HUES48 (cell line): ENCODE measurements at regions not wholly inside any gene's neighbourhood (a gene's known extent, or its start where the extent isn't known, plus 50 kb on each side); places are given as distances from the start of the nearest gene placed in this dataset.
"Not testable (repeated sequence)": the region's sequence is repeated elsewhere in the genome, so short reads cannot be mapped to it uniquely, and the experiment has no call there.

Source experiments
- H3K27ac ChIP-seq: one replicate; pipeline ENCODE4 v1.7.0; 2013; ENCODE audit warnings: low read depth, low read length, inconsistent platforms
- H3K27me3 ChIP-seq: 2 replicates; pipeline ENCODE4 v1.6.1; 2013; ENCODE audit warnings: mild to moderate bottlenecking, low read length; ENCODE audit not compliant: control insufficient read depth, insufficient read depth
- H3K36me3 ChIP-seq: 2 replicates; pipeline ENCODE4 v1.6.1; 2013; ENCODE audit warnings: low read length; ENCODE audit not compliant: control insufficient read depth, insufficient read depth
- H3K4me1 ChIP-seq: 2 replicates; pipeline ENCODE4 v1.6.1; 2013; ENCODE audit warnings: mild to moderate bottlenecking, low read length; ENCODE audit not compliant: control insufficient read depth, insufficient read depth
- H3K4me3 ChIP-seq: 2 replicates; pipeline ENCODE4 v1.5.1; 2013; ENCODE audit warnings: mild to moderate bottlenecking, low read depth, low read length
- H3K9ac ChIP-seq: 2 replicates; pipeline ENCODE4 v1.6.1; 2013; ENCODE audit warnings: mild to moderate bottlenecking, low read depth, low read length, moderate library complexity
- H3K9me3 ChIP-seq: 2 replicates; pipeline ENCODE4 v1.6.1; 2013; ENCODE audit warnings: low read length; ENCODE audit not compliant: control insufficient read depth, insufficient read depth

GRCh38 chr17:55909776-55910175 lies 158.9 kb downstream of the PCTP start:
- Histone ChIP-seq H3K4me1 (no peaks in the 10 kb centered on the region), H3K4me3 (no peak overlapping the region), H3K9ac (no peak overlapping the region), H3K27me3 (no peaks in the 10 kb centered on the region), H3K36me3 (no peaks in the 10 kb centered on the region), H3K9me3 (no peaks in the 10 kb centered on the region), H3K27ac (no peak overlapping the region)

DNA sequence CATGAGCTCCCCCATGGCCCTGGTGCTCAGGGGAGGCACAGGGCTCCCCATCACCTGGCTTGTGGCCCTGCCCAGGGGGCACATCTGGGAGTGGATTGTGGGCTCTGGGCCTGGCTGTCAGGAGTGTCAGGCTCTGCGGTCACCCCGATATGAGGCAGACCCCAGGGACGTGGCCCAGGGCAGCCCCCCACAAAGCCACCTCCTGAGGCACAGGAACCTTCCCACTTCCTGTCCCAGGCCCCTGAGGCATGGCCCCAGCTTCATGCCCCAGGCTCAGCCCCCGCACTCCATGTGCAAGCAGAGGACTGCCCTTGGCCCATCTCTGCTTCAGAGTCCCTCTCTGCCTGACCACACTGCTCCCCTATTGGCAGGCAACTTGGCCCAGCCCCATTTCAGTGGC lies 160.3 kb downstream of the PCTP start:
- no peaks in the 10 kb centered on the region for H3K27me3 ChIP-seq
- no peak overlapping the region for H3K27ac ChIP-seq
- H3K9ac ChIP-seq: no peak overlapping the region
- H3K9me3 ChIP-seq: no peaks in the 10 kb centered on the region
- H3K36me3 ChIP-seq: no peaks in the 10 kb centered on the region
- H3K4me1 ChIP-seq: no peaks in the 10 kb centered on the region
- no peak overlapping the region for H3K4me3 ChIP-seq

DNA sequence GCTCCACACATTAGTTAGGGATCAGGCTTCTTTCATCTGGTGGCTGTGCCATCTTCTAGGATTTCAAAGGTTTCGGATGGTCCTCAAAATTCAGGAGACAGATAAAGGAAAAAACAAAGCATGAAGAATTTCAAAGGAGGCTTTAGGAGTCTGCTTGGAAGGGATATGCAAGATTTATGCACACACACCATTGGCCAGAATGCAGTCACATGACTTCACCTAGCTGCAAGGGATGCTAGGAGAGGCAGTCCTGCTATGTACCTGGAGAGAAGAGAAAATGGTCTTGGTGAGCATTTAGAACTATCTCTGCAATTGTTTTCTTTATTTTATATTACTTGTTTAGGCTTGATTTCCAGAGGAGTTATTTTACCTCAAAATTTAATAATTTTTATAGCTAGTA lies 174.6 kb downstream of the PCTP start:
- Histone ChIP-seq H3K27ac (no peak overlapping the region), H3K27me3 (no peaks in the 10 kb centered on the region)

DNA sequence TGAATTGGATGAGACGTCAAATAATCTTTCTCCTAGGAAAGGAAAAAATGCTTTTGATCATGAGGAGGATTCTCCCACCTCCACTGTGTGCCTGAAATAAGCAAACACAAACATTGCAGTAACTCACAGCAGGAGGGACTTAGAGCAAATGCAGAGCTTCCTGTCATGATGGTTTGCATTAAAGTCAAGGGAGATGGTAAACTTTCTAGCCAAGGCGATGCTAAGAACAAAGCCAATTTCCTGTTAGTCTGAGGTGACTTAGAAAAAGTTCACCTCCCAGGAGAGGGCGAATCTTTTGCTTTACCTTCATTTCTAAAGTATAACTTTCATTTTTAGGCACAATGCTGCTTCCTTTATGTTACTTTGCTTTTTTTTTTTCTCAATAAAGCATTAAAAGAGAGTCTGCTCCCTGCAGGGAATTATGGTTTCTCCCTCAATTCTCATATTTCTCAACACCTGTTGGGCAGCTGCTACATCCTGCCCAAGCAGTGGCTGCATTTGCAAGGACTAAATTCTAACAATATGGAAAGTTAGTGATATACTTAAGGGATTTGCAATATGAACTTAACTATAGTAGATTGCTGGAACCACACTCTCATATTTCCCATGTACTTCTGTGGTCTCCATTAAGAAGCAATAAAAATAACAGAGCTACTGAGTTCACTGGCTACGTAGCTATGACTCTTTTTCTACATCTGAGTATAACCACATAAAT lies 175.6 kb downstream of the PCTP start:
- Histone ChIP-seq H3K36me3 (no peaks in the 10 kb centered on the region), H3K4me1 (peaks cover 6% of the 10 kb centered on the region), H3K9me3 (peaks cover 8% of the 10 kb centered on the region), H3K4me3 (peak overlapping the region; percentile 22; the same call in 1 of the 2 replicates), H3K27me3 (no peaks in the 10 kb centered on the region), H3K9ac (no peak overlapping the region), H3K27ac (peak overlapping the region; percentile 67)

More for the DNA sequence above, 174.6 kb downstream of the PCTP start:
- Histone ChIP-seq H3K4me3 (no peak overlapping the region), H3K4me1 (peaks cover 6% of the 10 kb centered on the region), H3K9ac (no peak overlapping the region), H3K9me3 (peaks cover 8% of the 10 kb centered on the region), H3K36me3 (no peaks in the 10 kb centered on the region)

DNA sequence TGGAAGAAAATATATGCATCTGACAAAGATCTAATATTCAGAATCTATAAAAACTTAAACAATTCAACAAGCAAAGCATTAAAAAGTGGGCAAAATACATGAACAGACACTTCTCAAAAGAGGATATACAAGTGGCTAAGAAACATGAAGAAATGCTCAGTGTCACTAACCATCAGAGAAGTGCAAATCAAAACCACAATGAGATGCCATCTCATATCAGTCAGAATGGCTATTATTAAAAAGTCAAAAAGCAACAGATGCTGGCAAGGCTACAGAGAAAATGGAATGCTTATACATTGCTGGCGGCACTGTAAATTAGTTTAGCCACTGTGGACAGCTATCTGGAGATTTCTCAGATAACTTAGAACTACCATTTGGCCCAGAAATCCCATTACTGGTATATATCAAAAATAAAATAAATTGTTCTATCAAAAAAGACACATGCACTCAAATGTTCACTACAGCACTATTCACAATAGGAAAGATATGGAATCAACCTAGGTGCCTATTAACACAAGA lies 179.5 kb downstream of the PCTP start:
- Histone ChIP-seq H3K9ac (no peak overlapping the region), H3K4me3 (no peak overlapping the region), H3K27ac (no peak overlapping the region)

GRCh38 chr17:55931446-55931845 lies 180.6 kb downstream of the PCTP start:
- H3K9ac ChIP-seq: no peak overlapping the region
- no peaks in the 10 kb centered on the region for H3K9me3 ChIP-seq
- H3K4me3 ChIP-seq: no peak overlapping the region
- no peaks in the 10 kb centered on the region for H3K27me3 ChIP-seq
- H3K4me1 ChIP-seq: peaks cover 10% of the 10 kb centered on the region
- no peaks in the 10 kb centered on the region for H3K36me3 ChIP-seq
- H3K27ac ChIP-seq: no peak overlapping the region

More for the DNA sequence above, 179.5 kb downstream of the PCTP start:
- no peaks in the 10 kb centered on the region for H3K36me3 ChIP-seq
- H3K27me3 ChIP-seq: no peaks in the 10 kb centered on the region
- H3K9me3 ChIP-seq: peaks cover 6% of the 10 kb centered on the region
- H3K4me1 ChIP-seq: peaks cover 12% of the 10 kb centered on the region

DNA sequence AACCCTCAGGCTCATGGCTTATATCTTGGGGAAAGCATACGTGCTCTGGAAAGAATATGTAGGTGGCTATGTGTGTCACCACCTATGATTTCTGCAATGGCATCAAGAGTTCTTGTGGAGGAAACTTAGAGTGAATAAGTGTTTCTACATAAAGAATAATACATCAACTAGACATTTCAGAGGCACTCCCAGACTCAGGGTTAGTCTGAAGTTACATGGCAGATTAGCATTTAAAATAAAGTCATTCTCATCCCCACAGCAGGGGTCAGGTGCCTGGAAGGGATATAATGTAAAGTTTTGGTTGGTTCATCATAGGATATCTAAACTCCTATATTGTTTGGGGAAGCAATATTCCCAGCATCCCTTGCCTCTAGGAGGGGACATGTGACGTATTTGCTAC lies 182.1 kb downstream of the PCTP start:
- Histone ChIP-seq H3K9ac (no peak overlapping the region), H3K9me3 (no peaks in the 10 kb centered on the region), H3K4me1 (peaks cover 5% of the 10 kb centered on the region), H3K4me3 (no peak overlapping the region), H3K27ac (no peak overlapping the region), H3K27me3 (no peaks in the 10 kb centered on the region), H3K36me3 (no peaks in the 10 kb centered on the region)

GRCh38 chr17:55939181-55939810 lies 188.4 kb downstream of the PCTP start:
- not testable (repeated sequence) for H3K4me3 ChIP-seq, H3K27me3 ChIP-seq, H3K4me1 ChIP-seq, H3K9me3 ChIP-seq, H3K36me3 ChIP-seq, H3K9ac ChIP-seq
- peak overlapping the region; percentile 61 for H3K27ac ChIP-seq

- Histone ChIP-seq H3K9ac (no peak overlapping the region), H3K4me1 (no peaks in the 10 kb centered on the region), H3K4me3 (no peak overlapping the region), H3K27me3 (no peaks in the 10 kb centered on the region), H3K9me3 (no peaks in the 10 kb centered on the region; the same call in 1 of the 2 replicates), H3K27ac (no peak overlapping the region), H3K36me3 (no peaks in the 10 kb centered on the region)
Observed at GRCh38 chr17:55959756-55960155, 193.5 kb upstream of the ANKFN1 start.

DNA sequence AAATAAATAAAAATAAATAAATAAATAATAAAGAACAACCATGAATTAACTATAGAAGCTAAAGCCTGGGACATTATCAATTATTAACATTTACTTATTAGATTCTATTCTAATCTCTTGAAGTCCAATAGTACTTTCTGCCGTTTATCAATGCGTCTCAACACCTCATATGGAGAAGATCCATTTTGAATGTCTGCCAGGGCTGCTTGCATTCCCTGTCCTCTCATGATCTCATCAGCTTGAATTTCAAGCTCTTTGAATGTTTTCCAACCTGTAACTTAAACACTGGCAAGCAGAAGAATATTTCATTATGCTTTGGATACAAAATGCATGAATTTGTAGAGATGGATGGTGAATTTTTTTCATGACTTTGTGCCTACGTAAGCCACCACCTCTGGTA lies 191.9 kb upstream of the ANKFN1 start:
- no peak overlapping the region for H3K4me3 ChIP-seq
- H3K4me1 ChIP-seq: no peaks in the 10 kb centered on the region
- no peaks in the 10 kb centered on the region for H3K9me3 ChIP-seq
- H3K9ac ChIP-seq: no peak overlapping the region
- H3K36me3 ChIP-seq: no peaks in the 10 kb centered on the region
- no peak overlapping the region for H3K27ac ChIP-seq
- no peaks in the 10 kb centered on the region for H3K27me3 ChIP-seq

DNA sequence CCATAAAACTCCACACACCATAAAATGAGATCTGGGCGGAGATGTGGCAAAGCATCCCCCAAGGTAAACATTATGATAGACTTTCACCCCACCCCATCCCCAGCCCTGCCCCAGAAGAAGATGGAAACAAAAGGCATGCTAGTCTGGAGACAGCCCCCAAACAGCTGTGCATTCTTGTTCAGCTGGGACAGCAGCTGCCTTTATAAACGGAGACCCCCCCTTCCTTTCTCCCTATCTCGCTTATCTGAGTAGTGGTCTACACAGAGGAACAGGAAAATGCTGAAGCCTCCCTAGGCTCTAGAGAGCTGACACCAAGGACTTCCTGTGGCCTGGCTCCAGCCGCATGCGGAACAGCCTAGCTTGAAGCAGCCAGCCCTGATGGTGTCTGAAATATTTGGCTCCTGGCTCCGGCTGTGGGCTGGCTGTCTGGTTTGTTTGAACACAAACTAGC lies 190.3 kb upstream of the ANKFN1 start:
- Histone ChIP-seq H3K36me3 (no peaks in the 10 kb centered on the region), H3K27ac (no peak overlapping the region), H3K4me1 (no peaks in the 10 kb centered on the region), H3K27me3 (no peaks in the 10 kb centered on the region), H3K4me3 (no peak overlapping the region), H3K9ac (no peak overlapping the region), H3K9me3 (no peaks in the 10 kb centered on the region)
